Middle frontal gyrus (tissue), 1 donor: ENCODE measurements at regions not wholly inside any gene's neighbourhood (a gene's known extent, or its start where the extent isn't known, plus 50 kb on each side); places are given as distances from the start of the nearest gene placed in this dataset.
"Not testable (repeated sequence)": the region's sequence is repeated elsewhere in the genome, so short reads cannot be mapped to it uniquely, and the experiment has no call there.

Source experiments
- DNase-seq: peaks from one replicate; pipeline ENCODE4 v3.0.0-alpha.2; 2015; ENCODE audit warnings: low spot score; ENCODE audit errors: extremely low spot score

DNA sequence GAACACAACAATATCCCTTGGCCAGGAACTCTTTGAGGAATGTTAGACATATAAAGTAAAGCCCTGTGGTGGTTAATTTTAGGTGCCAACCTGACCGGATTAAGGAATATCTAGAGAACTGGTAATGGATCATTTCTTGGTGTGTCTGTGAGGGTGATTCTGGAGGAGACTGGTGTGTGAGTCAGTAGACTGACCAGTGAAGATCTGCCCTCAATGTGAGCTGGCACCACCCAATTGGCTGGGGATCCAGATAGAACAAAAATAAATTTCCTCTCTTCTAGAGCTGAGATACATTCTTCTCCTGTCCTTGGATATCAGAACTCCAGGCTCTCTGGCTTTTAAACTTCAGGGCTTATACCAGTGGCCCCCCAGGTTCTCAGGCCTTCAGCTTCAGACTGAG, 56.2 kb upstream of the TNPO1 start:
- DNase-seq: no peak

DNA sequence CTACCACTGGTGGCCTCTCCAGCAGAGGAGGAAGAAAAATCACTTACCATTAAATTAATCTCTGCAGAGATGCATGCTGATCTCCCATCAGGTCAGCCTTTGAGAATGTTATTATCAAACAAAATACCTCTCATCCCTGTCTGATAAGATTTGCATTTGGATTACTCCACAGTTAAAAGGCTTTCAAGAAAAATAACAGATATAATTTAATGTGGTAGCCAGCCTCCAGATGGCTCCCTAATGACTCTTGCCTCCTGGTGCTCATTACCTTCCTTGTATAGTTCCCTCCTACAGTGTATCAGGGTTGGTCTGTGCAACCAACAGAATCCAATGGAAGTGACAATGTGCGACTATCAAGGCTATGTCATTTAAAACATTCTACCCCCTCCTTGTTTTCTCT, 63.6 kb upstream of the TNPO1 start:
- no peak for DNase-seq

DNA sequence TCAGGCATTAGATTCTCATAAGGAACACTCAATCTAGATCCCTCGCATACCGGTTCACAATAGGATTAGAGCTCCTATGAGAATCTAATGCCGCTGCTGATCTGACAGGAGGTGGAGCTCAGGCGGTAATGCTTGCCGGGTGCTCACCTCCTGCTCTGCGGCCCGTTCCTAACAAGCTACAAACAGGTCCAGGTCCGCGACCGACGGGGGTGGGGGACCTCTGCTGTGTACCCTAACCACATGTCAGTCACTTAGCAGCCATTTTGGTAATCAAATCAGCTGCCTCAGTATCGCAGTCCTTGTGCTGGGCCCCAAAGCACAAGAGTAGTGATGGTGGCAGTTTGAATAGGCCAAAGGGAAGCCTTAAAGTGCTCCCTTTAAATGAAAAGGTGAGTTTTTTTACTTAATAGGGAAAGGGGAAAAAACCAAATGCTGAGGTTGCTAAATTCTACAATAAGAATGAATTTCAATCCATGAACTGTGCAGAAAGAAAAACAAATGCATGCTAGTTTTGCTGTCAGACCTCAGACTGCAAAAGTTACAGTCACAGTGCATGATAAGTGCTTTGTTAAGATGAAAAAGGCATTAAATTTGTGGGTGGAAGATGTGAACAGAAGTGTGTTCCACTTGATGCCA, 67.0 kb upstream of the TNPO1 start:
- no peak for DNase-seq

DNA sequence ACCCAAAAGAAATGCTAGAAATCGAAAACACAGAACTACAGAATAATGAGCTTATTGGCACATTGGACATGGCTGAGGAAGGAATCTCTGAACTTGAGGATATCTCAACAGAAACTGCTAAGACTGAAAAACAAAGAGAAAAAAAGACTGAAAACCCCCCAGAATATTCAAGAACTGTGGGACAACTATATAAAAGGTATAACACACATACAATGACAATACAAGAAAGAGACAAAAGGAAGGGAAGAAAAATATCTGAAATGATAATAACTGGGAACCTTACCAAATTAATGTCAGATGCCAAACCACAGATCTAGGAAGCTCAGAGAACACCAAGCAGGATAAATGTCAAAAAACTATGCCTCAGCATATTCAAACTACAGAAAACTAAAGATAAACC, 68.6 kb upstream of the TNPO1 start:
- DNase-seq: no peak

- no peak for DNase-seq
These were observed 69.7 kb upstream of the TNPO1 start for GRCh38 chr5:72746736-72747135.

DNA sequence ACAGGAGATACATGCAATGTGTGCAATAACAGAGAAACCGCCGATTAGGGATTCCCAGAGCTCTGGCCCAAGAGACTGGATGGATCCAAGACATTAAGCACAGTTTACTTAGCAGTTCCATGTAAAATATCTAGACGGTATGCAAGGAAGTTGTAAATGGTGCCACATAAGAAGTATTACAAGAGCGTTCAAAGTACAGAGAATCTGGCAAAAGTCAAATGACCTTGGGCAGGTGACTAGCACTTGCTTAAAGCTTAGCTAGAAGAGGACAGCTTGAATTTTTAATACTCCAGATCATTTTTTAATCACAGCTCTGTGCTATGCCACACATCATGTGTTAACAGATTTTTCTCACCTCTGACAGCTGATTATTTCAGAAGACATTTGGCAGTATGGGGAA, 72.3 kb upstream of the TNPO1 start:
- no peak for DNase-seq

- DNase-seq: no peak
These were observed 74.7 kb upstream of the TNPO1 start for GRCh38 chr5:72741805-72742204.

DNA sequence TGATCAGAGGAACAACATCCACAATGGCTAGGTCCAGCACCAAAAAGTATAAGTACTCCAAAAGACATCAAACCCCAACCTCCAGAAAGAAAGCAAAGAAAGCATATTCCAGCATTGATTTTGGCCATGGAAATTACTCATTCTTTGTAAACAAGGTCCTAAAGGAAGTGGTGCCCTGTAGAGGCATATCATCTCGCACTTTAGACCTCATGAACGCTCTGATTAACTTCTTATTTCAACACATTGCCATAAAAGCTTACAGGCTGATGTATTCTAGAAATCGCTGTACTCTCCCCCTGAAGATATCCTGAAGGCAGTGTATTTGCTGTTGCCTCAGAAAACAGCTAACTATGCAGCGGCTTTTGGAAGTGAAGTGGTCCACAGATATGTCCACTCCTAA, 82.7 kb upstream of the TNPO1 start:
- no peak for DNase-seq

- DNase-seq: no peak
These were observed 92.9 kb upstream of the TNPO1 start for GRCh38 chr5:72723581-72723980.

GRCh38 chr5:72722792-72723452, 93.5 kb upstream of the TNPO1 start:
- no peak for DNase-seq

GRCh38 chr5:72721844-72722243, 94.6 kb upstream of the TNPO1 start:
- no peak for DNase-seq

DNA sequence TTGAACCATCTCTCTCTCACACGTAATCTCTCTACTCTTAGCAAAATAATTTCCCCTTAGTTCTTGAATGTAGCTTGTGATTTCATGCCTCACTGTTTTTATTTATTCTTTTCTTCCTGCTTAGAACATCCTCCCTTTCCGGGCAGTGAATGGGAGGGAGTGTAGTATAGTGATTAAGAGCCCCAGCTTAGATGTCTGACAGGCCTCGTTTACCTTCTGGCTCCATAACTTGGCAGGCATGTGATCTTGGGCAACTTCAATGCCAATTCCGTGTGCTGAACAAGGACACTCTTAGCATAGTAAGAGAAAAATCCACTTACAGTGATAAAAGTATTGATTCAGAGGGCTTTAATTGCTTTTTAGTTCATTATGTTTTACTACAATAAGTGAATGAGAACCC, 96.3 kb upstream of the TNPO1 start:
- DNase-seq: no peak

GRCh38 chr5:72711351-72711750, 105.1 kb upstream of the TNPO1 start:
- DNase-seq: no peak

DNA sequence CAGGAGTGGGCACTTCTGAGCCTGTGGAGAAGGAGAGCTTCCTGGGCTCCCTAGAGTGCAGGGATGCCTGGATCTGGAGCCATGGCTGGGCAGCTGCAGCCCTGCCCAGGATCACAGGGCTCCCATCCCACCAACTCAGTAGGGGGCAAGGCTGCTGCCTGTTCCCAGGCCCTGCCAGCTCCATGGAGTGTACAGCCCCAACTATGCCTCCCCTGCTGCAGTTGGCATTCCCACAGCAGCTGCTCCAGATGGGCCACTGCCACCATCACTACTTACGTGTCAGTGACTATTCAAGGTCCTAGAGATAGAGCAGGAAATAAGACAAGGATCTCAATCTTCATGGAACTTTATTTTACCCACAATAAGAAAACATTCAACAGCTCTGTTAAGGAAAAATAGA, 107.1 kb upstream of the TNPO1 start:
- no peak for DNase-seq

- no peak for DNase-seq
These were observed 111.3 kb upstream of the TNPO1 start for GRCh38 chr5:72705178-72705577.

GRCh38 chr5:72703876-72704275, 112.6 kb upstream of the TNPO1 start:
- no peak for DNase-seq

GRCh38 chr5:72702881-72703434, 113.5 kb upstream of the TNPO1 start:
- no peak for DNase-seq

DNA sequence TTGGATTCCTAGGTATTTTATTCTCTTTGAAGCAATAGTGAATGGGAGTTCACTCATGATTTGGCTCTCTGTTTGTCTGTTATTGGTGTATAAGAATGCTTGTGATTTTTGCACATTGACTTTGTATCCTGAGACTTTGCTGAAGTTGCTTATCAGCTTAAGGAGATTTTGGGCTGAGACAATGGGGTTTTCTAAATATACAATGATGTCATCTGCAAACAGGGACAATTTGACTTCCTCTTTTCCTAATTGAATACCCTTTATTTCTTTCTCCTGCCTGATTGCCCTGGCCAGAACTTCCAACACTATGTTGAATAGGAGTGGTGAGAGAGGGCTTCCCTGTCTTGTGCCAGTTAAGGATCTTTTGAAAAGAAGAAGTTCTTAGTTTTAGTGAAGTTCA, 114.4 kb upstream of the TNPO1 start:
- DNase-seq: not testable (repeated sequence)

GRCh38 chr5:72698481-72698880, 118.0 kb upstream of the TNPO1 start:
- no peak for DNase-seq

DNA sequence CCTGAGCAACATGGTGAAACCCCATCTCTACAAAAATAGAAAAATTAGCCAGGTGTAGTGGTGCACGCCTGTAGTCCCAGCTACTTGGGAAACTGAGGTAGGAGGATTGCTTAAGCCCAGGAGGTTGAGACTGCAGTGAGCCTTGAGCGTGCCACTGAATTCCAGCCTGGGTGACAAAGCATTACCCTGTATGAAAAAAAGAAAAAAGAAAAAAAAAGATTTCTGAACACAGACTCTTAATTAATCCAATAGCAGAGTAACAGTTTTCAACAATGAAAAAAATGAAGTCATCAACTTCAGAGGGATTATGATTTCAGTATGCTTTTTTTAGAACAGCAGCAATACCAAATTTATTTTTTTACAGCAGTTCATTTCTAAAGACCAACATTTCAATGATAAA, 118.8 kb upstream of the TNPO1 start:
- no peak for DNase-seq

GRCh38 chr5:72695659-72696058, 120.8 kb upstream of the TNPO1 start:
- DNase-seq: no peak

DNA sequence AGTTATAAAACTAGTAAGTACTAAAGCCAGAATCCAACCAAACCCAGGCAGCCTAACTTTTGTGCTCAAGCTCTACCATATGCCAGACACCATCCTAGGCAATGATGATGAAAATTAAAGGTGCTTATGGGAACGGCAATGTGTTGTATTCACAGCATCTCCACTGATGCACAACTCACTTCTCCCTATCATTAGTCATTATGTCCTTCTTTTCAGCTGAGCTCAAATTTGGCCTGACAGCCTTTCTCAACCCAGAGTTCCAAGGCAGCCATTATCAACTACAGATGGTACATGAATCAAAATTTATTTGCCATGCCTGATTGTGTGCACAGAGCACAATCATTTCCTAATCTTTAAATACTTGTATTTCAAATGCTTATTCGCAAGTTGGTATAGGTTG, 121.6 kb upstream of the TNPO1 start:
- DNase-seq: no peak

- no peak for DNase-seq
These were observed 122.8 kb upstream of the TNPO1 start for GRCh38 chr5:72693546-72694205.
